ENCODE measurements at regions not wholly inside any gene's neighbourhood (a gene's known extent, or its start where the extent isn't known, plus 50 kb on each side); places are given as distances from the start of the nearest gene placed in this dataset.

DNA sequence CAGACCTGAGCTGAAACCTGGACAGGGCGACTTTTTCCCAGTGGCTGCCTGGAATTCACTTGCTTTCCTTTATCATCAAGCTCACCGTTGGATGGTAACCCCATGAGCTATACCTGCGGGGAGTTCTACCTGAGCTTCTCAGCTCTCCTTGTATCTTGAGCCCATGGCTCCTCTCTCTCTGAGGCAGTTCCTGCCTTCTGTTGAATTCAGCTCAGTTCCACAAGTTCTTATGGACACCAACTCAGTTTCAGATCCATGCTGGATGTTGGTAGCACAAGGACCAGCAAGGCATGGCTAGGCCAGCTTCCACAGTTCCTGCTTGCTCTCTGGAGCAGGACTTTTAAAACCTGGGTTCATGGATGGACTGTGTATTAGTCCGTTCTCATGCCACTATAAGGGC lies 58.3 kb upstream of the AMPD3 start:
- TF ChIP-seq, protein P1, sequence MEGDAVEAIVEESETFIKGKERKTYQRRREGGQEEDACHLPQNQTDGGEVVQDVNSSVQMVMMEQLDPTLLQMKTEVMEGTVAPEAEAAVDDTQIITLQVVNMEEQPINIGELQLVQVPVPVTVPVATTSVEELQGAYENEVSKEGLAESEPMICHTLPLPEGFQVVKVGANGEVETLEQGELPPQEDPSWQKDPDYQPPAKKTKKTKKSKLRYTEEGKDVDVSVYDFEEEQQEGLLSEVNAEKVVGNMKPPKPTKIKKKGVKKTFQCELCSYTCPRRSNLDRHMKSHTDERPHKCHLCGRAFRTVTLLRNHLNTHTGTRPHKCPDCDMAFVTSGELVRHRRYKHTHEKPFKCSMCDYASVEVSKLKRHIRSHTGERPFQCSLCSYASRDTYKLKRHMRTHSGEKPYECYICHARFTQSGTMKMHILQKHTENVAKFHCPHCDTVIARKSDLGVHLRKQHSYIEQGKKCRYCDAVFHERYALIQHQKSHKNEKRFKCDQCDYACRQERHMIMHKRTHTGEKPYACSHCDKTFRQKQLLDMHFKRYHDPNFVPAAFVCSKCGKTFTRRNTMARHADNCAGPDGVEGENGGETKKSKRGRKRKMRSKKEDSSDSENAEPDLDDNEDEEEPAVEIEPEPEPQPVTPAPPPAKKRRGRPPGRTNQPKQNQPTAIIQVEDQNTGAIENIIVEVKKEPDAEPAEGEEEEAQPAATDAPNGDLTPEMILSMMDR (IDR thresholded peaks at IDR 0.05; ENCODE audit: unreplicated experiment): no peak
- Mint-ChIP-seq H3K9me3 (ENCODE audit: low read depth) (no peaks in the 10 kb centered on the region), H3K4me1 (ENCODE audit: low read depth) (peaks cover 21% of the 10 kb centered on the region), H3K4me3 (ENCODE audit: low read depth) (no peak overlapping the region), H3K27ac (no peak overlapping the region), H3K27me3 (peaks cover 24% of the 10 kb centered on the region), H3K36me3 (ENCODE audit: insufficient read depth) (no peaks in the 10 kb centered on the region)
- DNase-seq (ENCODE audit: low spot score, unreplicated experiment): no peak

DNA sequence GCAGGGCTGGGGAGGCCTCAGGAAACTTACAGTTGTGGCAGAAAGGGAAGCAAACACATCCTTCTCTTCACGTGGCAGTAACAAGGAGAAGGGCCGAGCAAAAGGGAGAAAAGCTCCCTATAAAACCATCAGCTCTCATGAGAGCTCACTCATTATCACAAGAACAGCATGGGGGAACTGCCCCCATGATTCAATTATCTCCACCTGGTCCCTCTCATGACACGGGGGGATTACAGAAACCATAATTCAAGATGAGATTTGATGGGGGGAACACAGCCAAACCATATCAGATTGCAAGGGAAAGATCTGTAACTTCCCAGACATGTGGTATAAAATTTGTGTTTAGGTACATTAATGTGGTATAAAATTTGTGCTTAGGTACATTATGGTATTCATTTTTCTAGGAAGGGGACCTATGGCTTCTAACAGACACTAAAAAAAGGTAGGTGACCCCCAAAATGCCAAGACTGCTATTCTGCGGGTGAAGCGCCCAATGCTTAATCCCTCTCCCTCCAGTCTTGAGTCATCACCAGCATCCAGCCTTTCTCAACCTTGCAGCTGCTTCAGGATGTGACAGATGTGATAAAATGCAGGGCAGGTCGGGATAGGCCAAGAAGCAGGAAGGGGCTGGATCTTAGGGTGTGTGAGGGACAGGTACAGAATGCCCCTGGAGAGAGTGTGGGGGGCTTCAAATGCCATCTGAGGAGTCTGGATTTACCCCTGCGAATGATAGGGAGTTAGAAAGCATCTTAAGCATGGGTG lies 57.7 kb upstream of the AMPD3 start:
- Mint-ChIP-seq H3K9me3 (ENCODE audit: low read depth) (no peaks in the 10 kb centered on the region), H3K4me3 (ENCODE audit: low read depth) (no peak overlapping the region), H3K27me3 (peaks cover 25% of the 10 kb centered on the region), H3K36me3 (ENCODE audit: insufficient read depth) (no peaks in the 10 kb centered on the region), H3K27ac (no peak overlapping the region), H3K4me1 (ENCODE audit: low read depth) (peaks cover 17% of the 10 kb centered on the region)
- DNase-seq (ENCODE audit: low spot score, unreplicated experiment): no peak
- TF ChIP-seq, protein P1 (IDR thresholded peaks at IDR 0.05; ENCODE audit: unreplicated experiment): no peak

DNA sequence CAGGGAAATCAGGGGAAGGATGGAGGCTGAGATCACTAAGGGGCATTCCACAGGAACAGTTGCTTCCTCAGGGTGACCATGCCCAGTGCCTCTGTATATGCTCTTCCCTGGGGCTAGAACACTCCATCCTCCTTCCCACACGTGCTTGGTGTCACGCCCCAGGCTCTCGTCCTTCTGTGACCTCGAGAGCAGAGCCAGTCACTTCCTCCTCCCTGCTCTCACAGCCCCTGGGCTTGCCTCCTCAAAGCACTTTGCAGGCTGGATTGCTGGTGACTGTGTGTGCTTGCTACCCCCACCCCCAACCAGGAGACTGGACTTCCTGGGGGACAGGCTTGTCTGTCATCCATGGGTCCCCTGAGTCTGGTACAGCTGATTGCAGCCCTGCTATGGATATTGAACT lies 56.5 kb upstream of the AMPD3 start:
- no peak overlapping the region for H3K4me3 Mint-ChIP-seq (ENCODE audit: low read depth)
- DNase-seq (ENCODE audit: low spot score, unreplicated experiment): no peak
- no peaks in the 10 kb centered on the region for H3K9me3 Mint-ChIP-seq (ENCODE audit: low read depth)
- peaks cover 10% of the 10 kb centered on the region for H3K4me1 Mint-ChIP-seq (ENCODE audit: low read depth)
- H3K27me3 Mint-ChIP-seq: peaks cover 26% of the 10 kb centered on the region
- no peak overlapping the region for H3K27ac Mint-ChIP-seq
- no peaks in the 10 kb centered on the region for H3K36me3 Mint-ChIP-seq (ENCODE audit: insufficient read depth)
- TF ChIP-seq, protein P1 (IDR thresholded peaks at IDR 0.05; ENCODE audit: unreplicated experiment): no peak

DNA sequence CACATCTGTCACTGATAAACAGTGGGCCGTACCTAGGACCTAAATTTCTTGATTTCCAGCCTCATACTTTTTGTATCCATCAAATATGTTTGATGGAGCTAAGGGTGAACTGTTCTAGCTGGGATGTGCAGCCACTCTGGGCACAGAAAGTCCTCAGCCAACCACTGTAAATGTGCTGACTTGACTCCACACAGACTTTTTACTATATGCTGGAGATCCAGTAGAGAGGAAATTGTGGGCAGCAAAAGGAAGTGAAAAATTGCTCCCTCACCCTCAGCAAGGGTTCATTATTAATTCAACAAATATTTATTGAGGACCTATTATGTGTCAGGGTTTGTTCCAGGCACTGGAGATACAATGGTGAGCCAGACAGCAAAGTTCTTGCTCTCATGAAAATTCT lies 54.2 kb upstream of the AMPD3 start:
- H3K27me3 Mint-ChIP-seq: peaks cover 21% of the 10 kb centered on the region
- DNase-seq (ENCODE audit: low spot score, unreplicated experiment): no peak
- H3K4me1 Mint-ChIP-seq (ENCODE audit: low read depth): peaks cover under 1% of the 10 kb centered on the region
- H3K4me3 Mint-ChIP-seq (ENCODE audit: low read depth): no peak overlapping the region
- no peak overlapping the region for H3K27ac Mint-ChIP-seq
- no peaks in the 10 kb centered on the region for H3K9me3 Mint-ChIP-seq (ENCODE audit: low read depth)
- TF ChIP-seq, protein P1 (IDR thresholded peaks at IDR 0.05; ENCODE audit: unreplicated experiment): no peak
- H3K36me3 Mint-ChIP-seq (ENCODE audit: insufficient read depth): no peaks in the 10 kb centered on the region

DNA sequence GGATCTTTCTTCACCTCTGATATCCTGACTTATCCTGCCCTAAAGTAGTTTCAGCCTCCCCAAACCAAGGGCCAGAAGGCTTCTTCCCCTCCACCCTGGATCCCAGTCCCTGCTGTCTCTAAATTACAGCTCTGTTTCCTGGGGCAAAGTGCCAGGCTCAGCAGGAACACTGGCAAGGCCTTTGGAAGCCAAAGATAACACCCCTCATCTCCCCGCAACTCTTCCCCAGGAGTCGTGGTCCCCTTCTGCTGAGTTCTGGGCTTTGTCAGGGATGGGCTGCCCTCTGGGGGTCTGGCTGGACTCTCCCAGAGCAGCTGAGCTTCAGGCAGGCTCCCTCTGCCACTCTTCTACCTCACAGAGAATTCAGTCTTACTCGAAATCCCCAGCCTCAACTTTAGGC lies 53.8 kb upstream of the AMPD3 start:
- no peak for DNase-seq (ENCODE audit: low spot score, unreplicated experiment)
- H3K27me3 Mint-ChIP-seq: peaks cover 18% of the 10 kb centered on the region

More for the DNA sequence above, 53.8 kb upstream of the AMPD3 start:
- Mint-ChIP-seq H3K4me1 (ENCODE audit: low read depth) (peaks cover 2% of the 10 kb centered on the region), H3K9me3 (ENCODE audit: low read depth) (no peaks in the 10 kb centered on the region), H3K4me3 (ENCODE audit: low read depth) (no peak overlapping the region), H3K27ac (no peak overlapping the region), H3K36me3 (ENCODE audit: insufficient read depth) (no peaks in the 10 kb centered on the region)
- TF ChIP-seq, protein P1 (IDR thresholded peaks at IDR 0.05; ENCODE audit: unreplicated experiment): no peak
